Amygdala (tissue), 56 donors: ENCODE measurements at regions not wholly inside any gene's neighbourhood (a gene's known extent, or its start where the extent isn't known, plus 50 kb on each side); places are given as distances from the start of the nearest gene placed in this dataset.
"Not testable (repeated sequence)": the region's sequence is repeated elsewhere in the genome, so short reads cannot be mapped to it uniquely, and the experiment has no call there.

Source experiments
- DNase-seq, 56 donors: peaks; one replicate each; lab custom pipeline; 2025; lab: John Stamatoyannopoulos, UW

DNA sequence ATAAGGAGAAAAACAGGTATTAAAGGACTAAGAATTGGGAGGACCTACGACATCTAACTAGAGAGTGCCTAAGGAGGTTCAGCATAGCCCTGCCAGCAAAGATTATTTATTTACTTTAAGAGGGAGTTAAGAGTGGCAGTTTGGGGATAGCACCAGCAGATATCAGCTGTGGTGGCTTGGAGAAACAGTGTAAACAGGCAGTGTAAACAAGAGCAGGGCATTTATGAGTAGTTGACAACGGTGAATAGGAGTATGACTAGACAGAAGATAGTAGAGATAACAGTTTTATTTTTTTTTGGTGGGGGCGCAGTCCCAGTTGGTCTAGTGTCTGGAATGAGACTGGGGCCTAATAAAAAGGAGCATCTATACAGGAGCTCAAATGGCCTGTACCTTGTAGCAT lies 115.2 kb downstream of the PCDH10 start:
- not testable (repeated sequence) for DNase-seq

DNA sequence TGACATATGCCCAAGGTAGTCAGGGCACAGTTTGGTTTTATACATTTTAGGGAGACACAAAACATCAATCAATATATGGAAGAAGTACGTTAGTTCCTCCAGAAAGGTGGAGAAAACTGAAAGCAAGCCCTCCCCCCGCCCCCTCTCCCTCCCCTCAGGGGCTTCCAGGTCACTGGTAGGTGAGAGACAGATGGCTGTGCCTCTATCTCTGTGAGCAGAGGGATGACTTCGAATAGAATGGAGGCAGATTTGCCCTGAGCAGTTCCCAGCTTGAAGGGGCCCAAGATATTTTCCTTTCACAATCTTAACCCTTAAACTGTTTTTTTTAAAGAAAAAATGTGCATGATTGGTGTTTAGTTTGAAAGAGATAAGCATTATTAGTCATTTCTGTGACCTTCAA lies 114.0 kb downstream of the PCDH10 start:
- no peak for DNase-seq

DNA sequence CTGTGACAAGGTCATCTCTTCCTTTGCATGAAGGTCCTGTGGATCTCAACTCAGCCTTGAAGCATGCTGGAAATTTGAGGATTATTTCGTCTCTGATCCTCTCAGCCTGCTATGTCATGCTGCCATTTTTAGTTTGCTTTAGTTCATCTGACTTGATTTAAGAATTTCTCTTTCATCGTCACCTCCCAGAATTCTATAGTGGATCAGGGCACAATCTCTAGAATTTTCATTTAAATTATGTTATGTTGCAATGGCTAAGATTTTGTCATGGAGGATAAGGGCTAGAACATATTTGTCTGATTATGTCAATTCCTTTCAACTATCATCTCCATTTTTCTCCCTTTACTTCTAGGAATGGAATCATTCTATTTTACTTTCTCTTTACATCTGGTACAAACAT lies 98.8 kb downstream of the PCDH10 start:
- no peak for DNase-seq

DNA sequence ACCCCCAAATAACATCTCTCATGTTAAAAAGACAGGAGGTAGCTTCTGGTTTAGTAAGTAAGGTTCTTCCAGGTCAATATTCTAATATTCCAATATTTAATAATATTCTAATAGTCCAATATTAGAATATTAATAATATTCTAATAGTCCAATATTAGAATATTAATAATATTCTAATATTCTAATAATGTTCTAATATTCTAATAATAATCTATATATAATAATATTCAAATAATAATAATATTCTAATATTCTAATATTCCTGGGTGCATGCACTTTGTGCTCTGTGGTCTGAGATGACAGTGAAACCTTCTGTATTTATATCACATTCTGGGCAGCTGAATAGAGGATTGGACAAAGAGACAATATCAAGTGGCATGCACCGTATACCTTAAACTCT lies 96.1 kb downstream of the PCDH10 start:
- DNase-seq, result no peak
